ENCODE measurements at regions not wholly inside any gene's neighbourhood (a gene's known extent, or its start where the extent isn't known, plus 50 kb on each side); places are given as distances from the start of the nearest gene placed in this dataset.
"Not testable (repeated sequence)": the region's sequence is repeated elsewhere in the genome, so short reads cannot be mapped to it uniquely, and the experiment has no call there.

GRCh38 chr6:25205629-25206028 lies 73.5 kb upstream of the CARMIL1 start:
- H3K4me1 ChIP-seq (ENCODE audit: insufficient read depth, low read length): peaks cover 4% of the 10 kb centered on the region
- no peak for TF ChIP-seq CTCF (IDR thresholded peaks at IDR 0.05; ENCODE audit: extremely low read depth, low read depth, low read length)
- H3K79me2 ChIP-seq (ENCODE audit: insufficient read depth, low read length): no peaks in the 10 kb centered on the region
- no peak for DNase-seq (ENCODE audit: insufficient read length, low spot score, missing footprints)
- H2AFZ ChIP-seq (ENCODE audit: low read length): no peak overlapping the region
- no peaks in the 10 kb centered on the region for H3K27me3 ChIP-seq (ENCODE audit: insufficient read depth, low read length)
- H3K9me3 ChIP-seq (ENCODE audit: low read depth, low read length): no peaks in the 10 kb centered on the region
- no peak overlapping the region for H3K4me2 ChIP-seq (ENCODE audit: insufficient read depth, low read length)
- H3K36me3 ChIP-seq (ENCODE audit: insufficient read depth, low read length): no peaks in the 10 kb centered on the region
- H4K20me1 ChIP-seq (ENCODE audit: insufficient read depth, low read length): no peaks in the 10 kb centered on the region
- H3K27ac ChIP-seq (ENCODE audit: low read depth, low read length): no peak overlapping the region
- H3K4me3 ChIP-seq (ENCODE audit: insufficient read depth, low read length): no peak overlapping the region

- not testable (repeated sequence) for H4K20me1 ChIP-seq (ENCODE audit: insufficient read depth, low read length); H2AFZ ChIP-seq (ENCODE audit: low read length); H3K9me3 ChIP-seq (ENCODE audit: low read depth, low read length); H3K36me3 ChIP-seq (ENCODE audit: insufficient read depth, low read length); H3K27ac ChIP-seq (ENCODE audit: low read depth, low read length); DNase-seq (ENCODE audit: insufficient read length, low spot score, missing footprints); H3K79me2 ChIP-seq (ENCODE audit: insufficient read depth, low read length); H3K4me2 ChIP-seq (ENCODE audit: insufficient read depth, low read length); H3K27me3 ChIP-seq (ENCODE audit: insufficient read depth, low read length); H3K4me1 ChIP-seq (ENCODE audit: insufficient read depth, low read length); H3K4me3 ChIP-seq (ENCODE audit: insufficient read depth, low read length)
These were observed 71.6 kb upstream of the CARMIL1 start for GRCh38 chr6:25207453-25208155.

- TF ChIP-seq CTCF (IDR thresholded peaks at IDR 0.05; ENCODE audit: extremely low read depth, low read depth, low read length): no peak
- Histone ChIP-seq H3K4me1 (ENCODE audit: insufficient read depth, low read length) (no peaks in the 10 kb centered on the region), H3K4me2 (ENCODE audit: insufficient read depth, low read length) (no peak overlapping the region), H3K4me3 (ENCODE audit: insufficient read depth, low read length) (no peak overlapping the region), H3K36me3 (ENCODE audit: insufficient read depth, low read length) (no peaks in the 10 kb centered on the region), H2AFZ (ENCODE audit: low read length) (no peak overlapping the region), H3K79me2 (ENCODE audit: insufficient read depth, low read length) (no peaks in the 10 kb centered on the region), H3K27ac (ENCODE audit: low read depth, low read length) (no peak overlapping the region), H4K20me1 (ENCODE audit: insufficient read depth, low read length) (no peaks in the 10 kb centered on the region), H3K27me3 (ENCODE audit: insufficient read depth, low read length) (no peaks in the 10 kb centered on the region), H3K9me3 (ENCODE audit: low read depth, low read length) (no peaks in the 10 kb centered on the region)
- DNase-seq (ENCODE audit: insufficient read length, low spot score, missing footprints): no peak
These were observed 63.3 kb upstream of the CARMIL1 start for GRCh38 chr6:25215881-25216280.

- H3K79me2 ChIP-seq (ENCODE audit: insufficient read depth, low read length): no peaks in the 10 kb centered on the region
- no peaks in the 10 kb centered on the region for H3K27me3 ChIP-seq (ENCODE audit: insufficient read depth, low read length)
- no peak for DNase-seq (ENCODE audit: insufficient read length, low spot score, missing footprints)
- H2AFZ ChIP-seq (ENCODE audit: low read length): no peak overlapping the region
- H3K9me3 ChIP-seq (ENCODE audit: low read depth, low read length): no peaks in the 10 kb centered on the region
- H3K4me2 ChIP-seq (ENCODE audit: insufficient read depth, low read length): no peak overlapping the region
- H4K20me1 ChIP-seq (ENCODE audit: insufficient read depth, low read length): no peaks in the 10 kb centered on the region
- no peak overlapping the region for H3K4me3 ChIP-seq (ENCODE audit: insufficient read depth, low read length)
- H3K36me3 ChIP-seq (ENCODE audit: insufficient read depth, low read length): no peaks in the 10 kb centered on the region
- no peak for TF ChIP-seq CTCF (IDR thresholded peaks at IDR 0.05; ENCODE audit: extremely low read depth, low read depth, low read length)
- no peak overlapping the region for H3K27ac ChIP-seq (ENCODE audit: low read depth, low read length)
- peaks cover 1% of the 10 kb centered on the region for H3K4me1 ChIP-seq (ENCODE audit: insufficient read depth, low read length)
These were observed 61.9 kb upstream of the CARMIL1 start for GRCh38 chr6:25217302-25217701.

Measured in osteoblast (primary cell).